Stomach (tissue), 8 donors: ENCODE measurements at regions not wholly inside any gene's neighbourhood (a gene's known extent, or its start where the extent isn't known, plus 50 kb on each side); places are given as distances from the start of the nearest gene placed in this dataset.
A peak's percentile ranks its signal among the peaks of the same experiment; 100 is the strongest.

Experiments
- DNase-seq, 2 donors: peaks; one replicate each; pipeline versions ENCODE4 v3.0.0 to v3.0.0-alpha.2; 2013 to 2019
- H3K27ac ChIP-seq, 5 donors: fragments of 200-600 bp in 4 of 5; sonication (generic) in 4 of 5; one replicate each; pipeline ENCODE4 v1.5.1; 2013 to 2019; ENCODE audit warnings: mild to moderate bottlenecking in 1 of 5, moderate library complexity in 1 of 5
- H3K27me3 ChIP-seq, 3 donors: fragments of 200-600 bp; sonication (generic); one replicate each; pipeline ENCODE4 v1.5.1; 2017 to 2019; ENCODE audit warnings: mixed run types in 1 of 3
- H3K36me3 ChIP-seq, 4 donors: fragments of 200-600 bp; sonication (generic); 1 replicate in 3 of 4; 2 replicates in 1 of 4; pipeline ENCODE4 v1.5.1; 2016 to 2019
- H3K4me1 ChIP-seq, 4 donors: fragments of 200-600 bp; sonication (generic); one replicate each; pipeline ENCODE4 v1.5.1; 2016 to 2019
- H3K4me3 ChIP-seq, 4 donors: fragments of 200-600 bp; sonication (generic) in 3 of 4; one replicate each; pipeline ENCODE4 v1.5.1; 2016 to 2019; ENCODE audit warnings: mild to moderate bottlenecking in 1 of 4
- H3K9me3 ChIP-seq, 4 donors: fragments of 200-600 bp; sonication (generic); one replicate each; pipeline ENCODE4 v1.5.1; 2016 to 2019
- EP300 ChIP-seq: sonication (generic); formaldehyde crosslinking; IDR thresholded peaks from one replicate; pipeline ENCODE4 v1.6.1; 2017; ENCODE audit warnings: antibody characterized with exemption
- POLR2A ChIP-seq, 4 donors: fragments of 450-650 bp; IDR thresholded peaks; one replicate each; pipeline ENCODE4 v1.6.1; 2016; ENCODE audit warnings: antibody characterized with exemption in 4 of 4, control low read depth in 2 of 4, mild to moderate bottlenecking in 1 of 4, moderate library complexity in 1 of 4
- POLR2AphosphoS5 ChIP-seq, 3 donors: sonication (generic); formaldehyde crosslinking; IDR thresholded peaks; one replicate each; pipeline ENCODE4 v1.6.1; 2016; ENCODE audit warnings: antibody characterized with exemption in 3 of 3
- WGBS, 5 donors: extraction: QIAGEN DNeasy Blood & Tissue Kit in 3 of 5; methylation state at CpG; one replicate each; pipeline versions ENCODE4 v1.1.5 to v1.1.7; 2013 to 2018; 5-methylcytosine and 5-hydroxymethylcytosine counted together
- intact Hi-C: fragments of 100-400 bp; cut with DNase I; formaldehyde crosslinking; loops from one replicate; pipeline ENCODE4 v1.15.1; 2023; ENCODE audit warnings: low total_unique reads
- TF ChIP-seq, protein P1 (sequence below), 7 experiments: fragments of 450-650 bp in 4 of 7; fragments of 200-600 bp in 3 of 7; sonication (generic) in 3 of 7; IDR thresholded peaks; one replicate each; pipeline ENCODE4 v1.5.1; 2016 to 2019; ENCODE audit warnings: antibody characterized with exemption in 7 of 7, control low read depth in 2 of 7, mild to moderate bottlenecking in 1 of 7
- donor health status: healthy with polysubstance abuse.
- donor health status: Bipolar disorder and iron deficiency.
- donor health status: healthy.

GRCh38 chr1:60430375-60430774 lies 356.8 kb upstream of the C1orf87 start:
- no peaks in the 10 kb centered on the region for H3K27me3 ChIP-seq
- H3K36me3 ChIP-seq: no peaks in the 10 kb centered on the region
- H3K4me1 ChIP-seq: peaks cover 0 to 11% (median 0%) of the 10 kb centered on the region in 4 donors
- WGBS, 5 donors: 60 to 69% (median 66%) methylated on average over 2 of the region's 2 CpGs
- H3K4me3 ChIP-seq: no peak overlapping the region
- TF ChIP-seq, protein P1, sequence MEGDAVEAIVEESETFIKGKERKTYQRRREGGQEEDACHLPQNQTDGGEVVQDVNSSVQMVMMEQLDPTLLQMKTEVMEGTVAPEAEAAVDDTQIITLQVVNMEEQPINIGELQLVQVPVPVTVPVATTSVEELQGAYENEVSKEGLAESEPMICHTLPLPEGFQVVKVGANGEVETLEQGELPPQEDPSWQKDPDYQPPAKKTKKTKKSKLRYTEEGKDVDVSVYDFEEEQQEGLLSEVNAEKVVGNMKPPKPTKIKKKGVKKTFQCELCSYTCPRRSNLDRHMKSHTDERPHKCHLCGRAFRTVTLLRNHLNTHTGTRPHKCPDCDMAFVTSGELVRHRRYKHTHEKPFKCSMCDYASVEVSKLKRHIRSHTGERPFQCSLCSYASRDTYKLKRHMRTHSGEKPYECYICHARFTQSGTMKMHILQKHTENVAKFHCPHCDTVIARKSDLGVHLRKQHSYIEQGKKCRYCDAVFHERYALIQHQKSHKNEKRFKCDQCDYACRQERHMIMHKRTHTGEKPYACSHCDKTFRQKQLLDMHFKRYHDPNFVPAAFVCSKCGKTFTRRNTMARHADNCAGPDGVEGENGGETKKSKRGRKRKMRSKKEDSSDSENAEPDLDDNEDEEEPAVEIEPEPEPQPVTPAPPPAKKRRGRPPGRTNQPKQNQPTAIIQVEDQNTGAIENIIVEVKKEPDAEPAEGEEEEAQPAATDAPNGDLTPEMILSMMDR (IDR thresholded peaks at IDR 0.05): no peak
- TF ChIP-seq EP300 (no peak), POLR2A (IDR thresholded peaks at IDR 0.05) (no peak), POLR2AphosphoS5 (IDR thresholded peaks at IDR 0.05) (no peak)
- no peak overlapping the region for H3K27ac ChIP-seq
- peaks cover 0 to 12% (median 4%) of the 10 kb centered on the region in 4 donors for H3K9me3 ChIP-seq
- DNase-seq: no peak
- intact Hi-C loops: no loop called here

DNA sequence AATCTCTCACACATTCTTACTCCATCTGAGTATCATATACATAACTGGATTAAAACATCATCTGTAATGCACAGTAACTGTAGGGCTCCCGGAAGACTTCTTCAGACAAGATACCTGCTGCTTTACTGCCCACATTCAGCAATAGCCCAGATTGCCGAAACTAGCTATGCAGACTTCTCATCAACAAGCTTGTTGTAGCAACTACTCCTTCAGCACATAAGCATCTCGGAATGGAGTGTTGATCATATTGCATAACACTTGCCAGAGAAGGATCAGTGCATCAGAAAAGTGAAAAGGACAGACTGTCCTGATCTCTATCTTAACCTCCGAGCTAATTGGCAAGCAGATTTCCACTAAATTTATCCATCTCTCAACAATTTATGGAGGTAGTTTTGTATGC lies 354.6 kb upstream of the C1orf87 start:
- Histone ChIP-seq H3K36me3 (no peaks in the 10 kb centered on the region), H3K9me3 (no peaks in the 10 kb centered on the region), H3K4me3 (no peak overlapping the region), H3K27me3 (no peaks in the 10 kb centered on the region), H3K27ac (peak overlapping the region in 1 of 5 donors; percentile 0), H3K4me1 (peaks cover 0 to 13% (median 2%) of the 10 kb centered on the region in 4 donors)
- no peak for DNase-seq
- 57 to 88% (median 81%) methylated on average over 4 of the region's 4 CpGs for WGBS, 5 donors
- TF ChIP-seq POLR2AphosphoS5 (IDR thresholded peaks at IDR 0.05): peak; percentile 58 to 63 (median 63)
- TF ChIP-seq EP300: peak; percentile 57
- TF ChIP-seq, protein P1 (IDR thresholded peaks at IDR 0.05): no peak
- intact Hi-C loops: no loop called here

DNA sequence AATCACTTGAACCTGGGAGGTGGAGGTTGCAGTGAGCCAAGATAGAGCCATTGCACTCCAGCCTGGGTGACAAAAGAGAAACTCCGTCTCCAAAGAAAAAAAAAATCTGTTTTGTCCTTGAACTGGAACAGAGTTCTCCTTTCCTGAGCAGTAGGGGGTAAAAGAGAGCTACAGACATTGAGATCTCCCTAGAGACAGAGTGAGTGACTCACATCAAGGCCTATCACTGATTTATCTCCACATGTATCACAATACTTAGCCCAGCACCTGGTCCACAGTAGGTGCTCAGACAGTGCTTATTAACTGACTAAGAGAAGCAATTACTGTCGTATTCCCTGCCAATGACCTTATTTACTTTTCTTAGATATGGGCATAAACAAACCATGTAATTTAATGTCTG lies 354.1 kb upstream of the C1orf87 start:
- peaks cover 0 to 16% (median 4%) of the 10 kb centered on the region in 4 donors for H3K4me1 ChIP-seq
- WGBS, 5 donors: 76 to 89% (median 80%) methylated on average over 2 of the region's 2 CpGs
- no peak for DNase-seq
- no peaks in the 10 kb centered on the region for H3K27me3 ChIP-seq
- H3K36me3 ChIP-seq: no peaks in the 10 kb centered on the region
- no peak overlapping the region for H3K4me3 ChIP-seq
- TF ChIP-seq, protein P1 (IDR thresholded peaks at IDR 0.05): no peak
- TF ChIP-seq EP300: no peak
- intact Hi-C loops: no loop called here
- H3K27ac ChIP-seq: peak overlapping the region in 1 of 5 donors; percentile 0
- no peaks in the 10 kb centered on the region for H3K9me3 ChIP-seq

DNA sequence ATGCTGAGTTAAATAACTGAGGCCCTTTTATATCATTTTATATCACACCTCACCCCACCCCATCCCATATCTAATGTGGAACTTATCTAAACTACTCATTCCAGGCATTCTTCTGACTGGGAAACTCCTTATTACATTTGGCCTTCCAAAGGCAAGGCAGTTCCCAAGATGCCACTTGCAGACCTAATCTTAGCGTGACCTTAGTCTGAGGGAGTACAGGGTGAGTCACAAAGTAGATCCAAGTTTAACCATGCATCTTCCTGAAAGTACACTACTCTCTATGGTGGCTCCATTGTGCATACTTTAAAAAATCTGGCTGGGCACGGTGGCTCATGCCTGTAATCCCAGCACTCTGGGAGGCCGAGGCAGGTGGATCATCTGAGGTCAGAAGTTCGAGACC lies 353.6 kb upstream of the C1orf87 start:
- no peak for DNase-seq
- whole genome bisulfite sequencing, 5 donors: 75 to 81% (median 78%) methylated on average over 4 of the region's 4 CpGs
- Histone ChIP-seq H3K27me3 (no peaks in the 10 kb centered on the region), H3K9me3 (peaks cover 0 to 4% (median 0%) of the 10 kb centered on the region in 4 donors), H3K4me3 (no peak overlapping the region), H3K36me3 (no peaks in the 10 kb centered on the region), H3K4me1 (peaks cover 0 to 16% (median 4%) of the 10 kb centered on the region in 4 donors), H3K27ac (peak overlapping the region in 1 of 5 donors; percentile 0)
- intact Hi-C loops: no loop called here
- TF ChIP-seq, protein P1 (IDR thresholded peaks at IDR 0.05): no peak
- TF ChIP-seq EP300 (no peak), POLR2AphosphoS5 (IDR thresholded peaks at IDR 0.05) (peak in 1 of 3 donors; percentile 21)
